NT2/D1 (cell line): ENCODE measurements at regions not wholly inside any gene's neighbourhood (a gene's known extent, or its start where the extent isn't known, plus 50 kb on each side); places are given as distances from the start of the nearest gene placed in this dataset.

Source experiments
- DNase-seq: peaks from one replicate; pipeline ENCODE4 v3.0.0-alpha.2; 2011; ENCODE audit warnings: low read depth, low spot score
- H3K27me3 ChIP-seq: 2 replicates; pipeline ENCODE4 v1.6.0; 2011; ENCODE audit warnings: mild to moderate bottlenecking; ENCODE audit not compliant: insufficient read length, insufficient read depth
- H3K36me3 ChIP-seq: 2 replicates; pipeline ENCODE4 v1.6.1; 2011; ENCODE audit warnings: mild to moderate bottlenecking, low read length, mixed read lengths; ENCODE audit not compliant: insufficient read depth, insufficient read length
- H3K4me1 ChIP-seq: 2 replicates; pipeline ENCODE4 v1.5.1; 2011; ENCODE audit not compliant: insufficient read depth, insufficient read length
- H3K4me3 ChIP-seq: 2 replicates; pipeline ENCODE4 v1.5.1; 2011; ENCODE audit warnings: low read depth; ENCODE audit not compliant: insufficient read length
- H3K9ac ChIP-seq: 2 replicates; pipeline ENCODE4 v1.6.0; 2011; ENCODE audit warnings: low read depth; ENCODE audit not compliant: insufficient read length
- H3K9me3 ChIP-seq: 2 replicates; pipeline ENCODE4 v1.5.1; 2011; ENCODE audit warnings: mild to moderate bottlenecking, low read length; ENCODE audit not compliant: insufficient read depth
- SUZ12 ChIP-seq: IDR thresholded peaks from 2 replicates; pipeline ENCODE4 v1.6.1; 2011; ENCODE audit not compliant: insufficient read length, insufficient read depth; ENCODE audit errors: extremely low read depth
- YY1 ChIP-seq: IDR thresholded peaks from 2 replicates; pipeline ENCODE4 v1.6.1; 2011; ENCODE audit not compliant: insufficient read length, insufficient read depth
- ZNF274 ChIP-seq: IDR thresholded peaks from 2 replicates; pipeline ENCODE4 v1.6.1; 2011; ENCODE audit warnings: mild to moderate bottlenecking, low read depth, low read length

GRCh38 chr2:224260372-224261020 lies 141.4 kb downstream of the FAM124B start:
- no peak for TF ChIP-seq SUZ12
- no peak for TF ChIP-seq YY1
- no peak for TF ChIP-seq ZNF274
- H3K9me3 ChIP-seq: no peaks in the 10 kb centered on the region
- H3K4me3 ChIP-seq: no peak overlapping the region
- no peak for DNase-seq
- no peaks in the 10 kb centered on the region for H3K4me1 ChIP-seq
- H3K36me3 ChIP-seq: no peaks in the 10 kb centered on the region
- H3K27me3 ChIP-seq: no peaks in the 10 kb centered on the region
- no peak overlapping the region for H3K9ac ChIP-seq

GRCh38 chr2:224259831-224260230 lies 142.1 kb downstream of the FAM124B start:
- no peak for DNase-seq

GRCh38 chr2:224258059-224258458 lies 143.8 kb downstream of the FAM124B start:
- Histone ChIP-seq H3K4me1 (no peaks in the 10 kb centered on the region), H3K27me3 (no peaks in the 10 kb centered on the region), H3K36me3 (no peaks in the 10 kb centered on the region), H3K4me3 (no peak overlapping the region), H3K9me3 (no peaks in the 10 kb centered on the region), H3K9ac (no peak overlapping the region)
- TF ChIP-seq SUZ12 (no peak), ZNF274 (no peak), YY1 (no peak)
- no peak for DNase-seq

More at GRCh38 chr2:224259831-224260230, 142.1 kb downstream of the FAM124B start:
- H3K4me3 ChIP-seq: no peak overlapping the region
- TF ChIP-seq SUZ12 (no peak), ZNF274 (no peak), YY1 (no peak)
- H3K36me3 ChIP-seq: no peaks in the 10 kb centered on the region
- H3K4me1 ChIP-seq: no peaks in the 10 kb centered on the region
- H3K9me3 ChIP-seq: no peaks in the 10 kb centered on the region
- H3K9ac ChIP-seq: no peak overlapping the region
- no peaks in the 10 kb centered on the region for H3K27me3 ChIP-seq

- DNase-seq: no peak
- H3K4me1 ChIP-seq: no peaks in the 10 kb centered on the region
- H3K9ac ChIP-seq: no peak overlapping the region
- H3K4me3 ChIP-seq: no peak overlapping the region
- TF ChIP-seq SUZ12 (no peak), YY1 (no peak), ZNF274 (no peak)
- no peaks in the 10 kb centered on the region for H3K9me3 ChIP-seq
- no peaks in the 10 kb centered on the region for H3K36me3 ChIP-seq
- no peaks in the 10 kb centered on the region for H3K27me3 ChIP-seq
These were observed 144.8 kb downstream of the FAM124B start for GRCh38 chr2:224257156-224257555.

- Histone ChIP-seq H3K4me3 (no peak overlapping the region), H3K36me3 (no peaks in the 10 kb centered on the region), H3K9me3 (no peaks in the 10 kb centered on the region), H3K27me3 (no peaks in the 10 kb centered on the region), H3K9ac (no peak overlapping the region), H3K4me1 (no peaks in the 10 kb centered on the region)
- TF ChIP-seq ZNF274: no peak
- TF ChIP-seq YY1: no peak
- TF ChIP-seq SUZ12: no peak
- DNase-seq: no peak
These were observed 148.4 kb downstream of the FAM124B start for GRCh38 chr2:224253464-224253863.

GRCh38 chr2:224252631-224253030 lies 149.3 kb downstream of the FAM124B start:
- Histone ChIP-seq H3K9ac (no peak overlapping the region), H3K4me1 (no peaks in the 10 kb centered on the region), H3K27me3 (no peaks in the 10 kb centered on the region), H3K9me3 (no peaks in the 10 kb centered on the region), H3K36me3 (no peaks in the 10 kb centered on the region), H3K4me3 (no peak overlapping the region)
- no peak for DNase-seq
- TF ChIP-seq YY1: no peak
- no peak for TF ChIP-seq ZNF274
- no peak for TF ChIP-seq SUZ12

GRCh38 chr2:224248944-224249371 lies 152.9 kb downstream of the FAM124B start:
- H3K9me3 ChIP-seq: no peaks in the 10 kb centered on the region
- no peaks in the 10 kb centered on the region for H3K36me3 ChIP-seq
- TF ChIP-seq YY1 (no peak), ZNF274 (no peak), SUZ12 (no peak)
- H3K4me3 ChIP-seq: no peak overlapping the region
- H3K27me3 ChIP-seq: no peaks in the 10 kb centered on the region
- no peaks in the 10 kb centered on the region for H3K4me1 ChIP-seq
- no peak for DNase-seq
- H3K9ac ChIP-seq: no peak overlapping the region
